ENCODE measurements at regions not wholly inside any gene's neighbourhood (a gene's known extent, or its start where the extent isn't known, plus 50 kb on each side); places are given as distances from the start of the nearest gene placed in this dataset.

GRCh38 chr11:70530629-70531185, 132.4 kb downstream of the CTTN start:
- no peak overlapping the region for H3K4me3 Mint-ChIP-seq
- no peak for TF ChIP-seq CTCF (IDR thresholded peaks at IDR 0.05)
- no peaks in the 10 kb centered on the region for H3K9me3 Mint-ChIP-seq
- Histone ChIP-seq H3K27me3 (ENCODE audit: control insufficient read depth, insufficient read depth, low read length) (no peaks in the 10 kb centered on the region), H3K4me1 (ENCODE audit: control insufficient read depth, insufficient read depth, low read length) (no peaks in the 10 kb centered on the region), H3K9me3 (ENCODE audit: control insufficient read depth, insufficient read depth, low read length) (no peaks in the 10 kb centered on the region), H3K27ac (ENCODE audit: low read length) (no peak overlapping the region), H3K4me3 (ENCODE audit: low read length) (no peak overlapping the region), H3K36me3 (ENCODE audit: control insufficient read depth, insufficient read depth, low read length) (no peaks in the 10 kb centered on the region)
- intact Hi-C loops (cut with micrococcal nuclease): no loop called here
- no peaks in the 10 kb centered on the region for H3K36me3 Mint-ChIP-seq
- H3K27me3 Mint-ChIP-seq (ENCODE audit: low read depth in 2 of 2): peaks cover 0 to 10% of the 10 kb centered on the region in 2 donors
- whole genome bisulfite sequencing (ENCODE audit: insufficient coverage): 89% methylated on average over 6 of the region's 11 CpGs
- no peaks in the 10 kb centered on the region for H3K4me1 Mint-ChIP-seq
- no peak overlapping the region for H3K27ac Mint-ChIP-seq
- ATAC-seq (no peak), DNase-seq (no peak)

GRCh38 chr11:70531281-70532065, 133.1 kb downstream of the CTTN start:
- peaks cover 0 to 10% of the 10 kb centered on the region in 2 donors for H3K27me3 Mint-ChIP-seq (ENCODE audit: low read depth in 2 of 2)
- Histone ChIP-seq H3K4me3 (ENCODE audit: low read length) (no peak overlapping the region), H3K4me1 (ENCODE audit: control insufficient read depth, insufficient read depth, low read length) (no peaks in the 10 kb centered on the region), H3K27ac (ENCODE audit: low read length) (no peak overlapping the region), H3K9me3 (ENCODE audit: control insufficient read depth, insufficient read depth, low read length) (no peaks in the 10 kb centered on the region), H3K27me3 (ENCODE audit: control insufficient read depth, insufficient read depth, low read length) (no peaks in the 10 kb centered on the region), H3K36me3 (ENCODE audit: control insufficient read depth, insufficient read depth, low read length) (no peaks in the 10 kb centered on the region)
- DNase-seq (no peak), ATAC-seq (no peak)
- no peak overlapping the region for H3K4me3 Mint-ChIP-seq
- intact Hi-C loops (cut with micrococcal nuclease): no loop called here
- no peak overlapping the region for H3K27ac Mint-ChIP-seq
- H3K9me3 Mint-ChIP-seq: no peaks in the 10 kb centered on the region
- 91% methylated on average over 18 of the region's 18 CpGs for WGBS (ENCODE audit: insufficient coverage)
- H3K36me3 Mint-ChIP-seq: no peaks in the 10 kb centered on the region
- no peaks in the 10 kb centered on the region for H3K4me1 Mint-ChIP-seq
- no peak for TF ChIP-seq CTCF (IDR thresholded peaks at IDR 0.05)

GRCh38 chr11:70532066-70532440, 133.7 kb downstream of the CTTN start:
- Histone ChIP-seq H3K27ac (ENCODE audit: low read length) (no peak overlapping the region), H3K9me3 (ENCODE audit: control insufficient read depth, insufficient read depth, low read length) (no peaks in the 10 kb centered on the region), H3K4me3 (ENCODE audit: low read length) (no peak overlapping the region), H3K36me3 (ENCODE audit: control insufficient read depth, insufficient read depth, low read length) (no peaks in the 10 kb centered on the region), H3K4me1 (ENCODE audit: control insufficient read depth, insufficient read depth, low read length) (no peaks in the 10 kb centered on the region), H3K27me3 (ENCODE audit: control insufficient read depth, insufficient read depth, low read length) (no peaks in the 10 kb centered on the region)
- H3K4me1 Mint-ChIP-seq: no peaks in the 10 kb centered on the region
- H3K27me3 Mint-ChIP-seq (ENCODE audit: low read depth in 2 of 2): peaks cover 0 to 7% of the 10 kb centered on the region in 2 donors
- H3K9me3 Mint-ChIP-seq: no peaks in the 10 kb centered on the region
- no peak overlapping the region for H3K4me3 Mint-ChIP-seq
- TF ChIP-seq CTCF (IDR thresholded peaks at IDR 0.05): no peak
- intact Hi-C loops (cut with micrococcal nuclease): no loop called here
- 77% methylated on average over 1 of the region's 1 CpG for WGBS (ENCODE audit: insufficient coverage)
- ATAC-seq (no peak), DNase-seq (no peak)
- no peaks in the 10 kb centered on the region for H3K36me3 Mint-ChIP-seq
- H3K27ac Mint-ChIP-seq: no peak overlapping the region

- 84% methylated on average over 15 of the region's 15 CpGs for WGBS (ENCODE audit: insufficient coverage)
- H3K4me1 Mint-ChIP-seq: no peaks in the 10 kb centered on the region
- no peak overlapping the region for H3K4me3 Mint-ChIP-seq
- no peak overlapping the region for H3K27ac Mint-ChIP-seq
- intact Hi-C loops (cut with micrococcal nuclease): no loop called here
- Histone ChIP-seq H3K36me3 (ENCODE audit: control insufficient read depth, insufficient read depth, low read length) (no peaks in the 10 kb centered on the region), H3K27ac (ENCODE audit: low read length) (no peak overlapping the region), H3K9me3 (ENCODE audit: control insufficient read depth, insufficient read depth, low read length) (no peaks in the 10 kb centered on the region), H3K27me3 (ENCODE audit: control insufficient read depth, insufficient read depth, low read length) (no peaks in the 10 kb centered on the region), H3K4me3 (ENCODE audit: low read length) (no peak overlapping the region), H3K4me1 (ENCODE audit: control insufficient read depth, insufficient read depth, low read length) (no peaks in the 10 kb centered on the region)
- DNase-seq: no peak
- H3K9me3 Mint-ChIP-seq: no peaks in the 10 kb centered on the region
- H3K36me3 Mint-ChIP-seq: no peaks in the 10 kb centered on the region
- no peak for ATAC-seq
- TF ChIP-seq CTCF (IDR thresholded peaks at IDR 0.05): no peak
- H3K27me3 Mint-ChIP-seq (ENCODE audit: low read depth in 2 of 2): peaks cover 0 to 7% of the 10 kb centered on the region in 2 donors
Observed at GRCh38 chr11:70532731-70533130, 134.4 kb downstream of the CTTN start.
